ENCODE measurements at regions not wholly inside any gene's neighbourhood (a gene's known extent, or its start where the extent isn't known, plus 50 kb on each side); places are given as distances from the start of the nearest gene placed in this dataset.

- Histone ChIP-seq H3K27me3 (no peaks in the 10 kb centered on the region), H3K4me1 (no peaks in the 10 kb centered on the region), H3K27ac (no peak overlapping the region), H3K4me3 (no peak overlapping the region), H3K9me3 (no peaks in the 10 kb centered on the region), H3K36me3 (no peaks in the 10 kb centered on the region)
- TF ChIP-seq CTCF (IDR thresholded peaks at IDR 0.05) (no peak), POLR2A (IDR thresholded peaks at IDR 0.05) (no peak)
- no peak for DNase-seq
Measured at GRCh38 chr2:155178921-155179320, 480.4 kb downstream of the KCNJ3 start.

DNA sequence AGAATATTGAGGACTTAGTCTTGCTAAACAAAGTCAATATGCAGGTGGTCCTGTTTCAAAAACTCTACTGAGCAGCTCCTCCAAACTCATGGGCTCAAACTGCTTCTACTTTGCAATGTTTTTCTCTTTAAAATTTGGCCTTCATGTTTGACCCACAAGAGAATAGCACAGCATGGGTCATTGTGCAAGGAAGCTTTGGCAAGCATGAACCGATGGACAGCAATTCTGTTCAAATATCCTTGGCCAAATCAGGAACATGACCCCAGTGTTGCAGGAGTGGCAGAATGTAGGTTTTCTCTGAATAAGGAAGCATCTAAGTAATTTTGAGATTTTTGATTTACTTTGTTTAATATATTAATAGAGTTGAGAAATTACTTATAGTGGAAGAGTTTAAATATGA, 477.9 kb downstream of the KCNJ3 start:
- no peak for DNase-seq
- H3K36me3 ChIP-seq: no peaks in the 10 kb centered on the region
- H3K27me3 ChIP-seq: no peaks in the 10 kb centered on the region
- no peak for TF ChIP-seq POLR2A (IDR thresholded peaks at IDR 0.05)
- TF ChIP-seq CTCF (IDR thresholded peaks at IDR 0.05): no peak
- H3K4me1 ChIP-seq: no peaks in the 10 kb centered on the region
- no peak overlapping the region for H3K27ac ChIP-seq
- H3K4me3 ChIP-seq: no peak overlapping the region
- H3K9me3 ChIP-seq: no peaks in the 10 kb centered on the region

- DNase-seq: no peak
- H3K4me3 ChIP-seq: no peak overlapping the region
- TF ChIP-seq POLR2A (IDR thresholded peaks at IDR 0.05) (no peak), CTCF (IDR thresholded peaks at IDR 0.05) (no peak)
- no peaks in the 10 kb centered on the region for H3K36me3 ChIP-seq
- H3K9me3 ChIP-seq: no peaks in the 10 kb centered on the region
- no peaks in the 10 kb centered on the region for H3K27me3 ChIP-seq
- no peaks in the 10 kb centered on the region for H3K4me1 ChIP-seq
- H3K27ac ChIP-seq: no peak overlapping the region
Measured at GRCh38 chr2:155169317-155169716, 470.8 kb downstream of the KCNJ3 start.

DNA sequence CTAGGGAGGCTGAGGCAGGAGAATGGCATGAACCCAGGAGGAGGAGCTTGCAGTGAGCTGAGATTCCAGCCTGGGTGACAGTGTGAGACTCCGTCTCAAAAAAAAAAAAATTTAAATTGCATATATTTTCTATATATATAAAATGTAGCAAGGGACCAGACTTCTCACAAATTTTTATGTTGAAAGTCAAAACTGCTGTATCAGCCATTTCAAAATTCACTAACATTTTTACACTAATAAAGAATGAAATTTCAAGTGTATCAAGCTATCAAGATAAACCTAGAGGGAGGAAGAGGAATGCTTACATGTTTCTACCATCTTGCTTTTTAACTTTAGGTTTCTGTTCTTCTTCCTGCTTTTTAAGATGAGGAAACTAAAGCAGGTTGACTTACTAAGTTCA, 464.0 kb downstream of the KCNJ3 start:
- TF ChIP-seq POLR2A (IDR thresholded peaks at IDR 0.05) (no peak), CTCF (IDR thresholded peaks at IDR 0.05) (no peak)
- no peaks in the 10 kb centered on the region for H3K36me3 ChIP-seq

GRCh38 chr2:155161314-155161713, 462.8 kb downstream of the KCNJ3 start:
- H3K27me3 ChIP-seq: no peaks in the 10 kb centered on the region
- H3K4me3 ChIP-seq: no peak overlapping the region
- TF ChIP-seq CTCF (IDR thresholded peaks at IDR 0.05): no peak
- TF ChIP-seq POLR2A (IDR thresholded peaks at IDR 0.05): no peak
- DNase-seq: no peak
- H3K27ac ChIP-seq: no peak overlapping the region
- no peaks in the 10 kb centered on the region for H3K9me3 ChIP-seq
- H3K36me3 ChIP-seq: no peaks in the 10 kb centered on the region
- H3K4me1 ChIP-seq: no peaks in the 10 kb centered on the region

More for the DNA sequence above, 464.0 kb downstream of the KCNJ3 start:
- Histone ChIP-seq H3K4me3 (no peak overlapping the region), H3K4me1 (no peaks in the 10 kb centered on the region), H3K9me3 (no peaks in the 10 kb centered on the region), H3K27ac (no peak overlapping the region), H3K27me3 (no peaks in the 10 kb centered on the region)
- DNase-seq: no peak

GRCh38 chr2:155157711-155158110, 459.2 kb downstream of the KCNJ3 start:
- no peak for TF ChIP-seq POLR2A (IDR thresholded peaks at IDR 0.05)
- Histone ChIP-seq H3K4me1 (no peaks in the 10 kb centered on the region), H3K36me3 (no peaks in the 10 kb centered on the region)

More at GRCh38 chr2:155157711-155158110, 459.2 kb downstream of the KCNJ3 start:
- H3K27me3 ChIP-seq: no peaks in the 10 kb centered on the region
- no peaks in the 10 kb centered on the region for H3K9me3 ChIP-seq
- no peak overlapping the region for H3K4me3 ChIP-seq
- DNase-seq: no peak
- no peak overlapping the region for H3K27ac ChIP-seq

All from Peyer's patch (tissue), 4 donors.